SK-N-SH treated with all-trans-retinoic acid at 6 μM for 48 hours (cell line): ENCODE measurements at regions not wholly inside any gene's neighbourhood (a gene's known extent, or its start where the extent isn't known, plus 50 kb on each side); places are given as distances from the start of the nearest gene placed in this dataset.

Source experiments
- ATAC-seq: fragments of 200-7000 bp; cut with Tn5 transposase; 3 replicates; pipeline ENCODE4 v1.9.1; 2020; ENCODE audit warnings: mild to moderate bottlenecking, moderate library complexity
- ARNTL ChIP-seq: fragments of 450-650 bp; formaldehyde crosslinking; IDR thresholded peaks from 2 replicates; pipeline ENCODE4 v1.5.0; 2020; ENCODE audit warnings: low read depth, mild to moderate bottlenecking, moderate library complexity, borderline replicate concordance
- BACH2 ChIP-seq: fragments of 250-450 bp; sonication (Bioruptor Pico); IDR thresholded peaks from 2 replicates; pipeline ENCODE4 v1.9.0; 2021; ENCODE audit warnings: mild to moderate bottlenecking, borderline replicate concordance
- CSDC2 ChIP-seq: fragments of 250-450 bp; sonication (Bioruptor Pico); IDR thresholded peaks from 2 replicates; pipeline ENCODE4 v1.5.0; 2020; ENCODE audit warnings: mild to moderate bottlenecking, moderate library complexity
- ESRRG ChIP-seq: fragments of 250-450 bp; sonication (Bioruptor Pico); IDR thresholded peaks from 2 replicates; pipeline ENCODE4 v1.6.1; 2021; ENCODE audit warnings: mild to moderate bottlenecking
- GLIS3 ChIP-seq: fragments of 250-450 bp; sonication (Bioruptor Pico); IDR thresholded peaks from 2 replicates; pipeline ENCODE4 v1.5.0; 2020; ENCODE audit warnings: mild to moderate bottlenecking, moderate library complexity
- ISL1 ChIP-seq: fragments of 250-450 bp; sonication (Bioruptor Pico); IDR thresholded peaks from 2 replicates; pipeline ENCODE4 v2.1.2; 2022; ENCODE audit warnings: mild to moderate bottlenecking, moderate library complexity
- OSR1 ChIP-seq: fragments of 250-450 bp; sonication (Bioruptor Pico); IDR thresholded peaks from 2 replicates; pipeline ENCODE4 v1.8.0; 2022; ENCODE audit warnings: moderate library complexity, mild to moderate bottlenecking, inconsistent platforms
- PPARA ChIP-seq: fragments of 250-450 bp; sonication (Bioruptor Pico); IDR thresholded peaks from 2 replicates; pipeline ENCODE4 v1.5.0; 2020; ENCODE audit warnings: mild to moderate bottlenecking, borderline replicate concordance
- RARB ChIP-seq: fragments of 250-450 bp; sonication (Bioruptor Pico); IDR thresholded peaks from 2 replicates; pipeline ENCODE4 v1.8.0; 2021; ENCODE audit warnings: mild to moderate bottlenecking, moderate library complexity
- TCF4 ChIP-seq: fragments of 250-450 bp; sonication (Bioruptor Pico); IDR thresholded peaks from 2 replicates; pipeline ENCODE4 v1.8.0; 2021; ENCODE audit warnings: mild to moderate bottlenecking, moderate library complexity, borderline replicate concordance
- ZC3H10 ChIP-seq: fragments of 250-450 bp; sonication (Bioruptor Pico); IDR thresholded peaks from 2 replicates; pipeline ENCODE4 v1.5.1; 2021; ENCODE audit warnings: mild to moderate bottlenecking, moderate library complexity
- ZFP3 ChIP-seq: fragments of 250-450 bp; sonication (Bioruptor Pico); IDR thresholded peaks from 2 replicates; pipeline ENCODE4 v1.5.0; 2020; ENCODE audit warnings: mild to moderate bottlenecking, moderate library complexity
- ZNF565 ChIP-seq: fragments of 450-650 bp; formaldehyde crosslinking; conservative IDR thresholded peaks from 2 replicates; pipeline ENCODE4 v1.5.0; 2020; ENCODE audit warnings: low read depth, mild to moderate bottlenecking, moderate library complexity
- ZNF70 ChIP-seq: fragments of 450-650 bp; formaldehyde crosslinking; IDR thresholded peaks from 2 replicates; pipeline ENCODE4 v1.5.0; 2020; ENCODE audit warnings: mild to moderate bottlenecking, moderate library complexity
- ZNF8 ChIP-seq: fragments of 450-650 bp; formaldehyde crosslinking; IDR thresholded peaks from 2 replicates; pipeline ENCODE4 v1.5.0; 2020; ENCODE audit warnings: mild to moderate bottlenecking, moderate library complexity
- TF ChIP-seq, protein P1 (sequence below): fragments of 250-450 bp; sonication (Bioruptor Pico); IDR thresholded peaks from 2 replicates; pipeline ENCODE4 v1.8.0; 2021; ENCODE audit warnings: low read depth, mild to moderate bottlenecking, moderate library complexity, borderline replicate concordance
- TF ChIP-seq, protein P2 (sequence below): fragments of 250-450 bp; sonication (Bioruptor Pico); IDR thresholded peaks from 2 replicates; pipeline ENCODE4 v1.5.1; 2021; ENCODE audit warnings: mild to moderate bottlenecking, moderate library complexity
- TF ChIP-seq, protein P3 (sequence below): fragments of 250-450 bp; sonication (Bioruptor Pico); IDR thresholded peaks from 2 replicates; pipeline ENCODE4 v1.8.0; 2020; ENCODE audit warnings: mild to moderate bottlenecking, moderate library complexity, borderline replicate concordance
- TF ChIP-seq, protein P4 (sequence below): fragments of 250-450 bp; sonication (Bioruptor Pico); IDR thresholded peaks from 2 replicates; pipeline ENCODE4 v1.5.1; 2020; ENCODE audit warnings: low read depth, mild to moderate bottlenecking, moderate library complexity
- TF ChIP-seq, protein P5 (sequence below): fragments of 250-450 bp; sonication (Bioruptor Pico); IDR thresholded peaks from 2 replicates; pipeline ENCODE4 v1.5.0; 2020; ENCODE audit warnings: mild to moderate bottlenecking, moderate library complexity

DNA sequence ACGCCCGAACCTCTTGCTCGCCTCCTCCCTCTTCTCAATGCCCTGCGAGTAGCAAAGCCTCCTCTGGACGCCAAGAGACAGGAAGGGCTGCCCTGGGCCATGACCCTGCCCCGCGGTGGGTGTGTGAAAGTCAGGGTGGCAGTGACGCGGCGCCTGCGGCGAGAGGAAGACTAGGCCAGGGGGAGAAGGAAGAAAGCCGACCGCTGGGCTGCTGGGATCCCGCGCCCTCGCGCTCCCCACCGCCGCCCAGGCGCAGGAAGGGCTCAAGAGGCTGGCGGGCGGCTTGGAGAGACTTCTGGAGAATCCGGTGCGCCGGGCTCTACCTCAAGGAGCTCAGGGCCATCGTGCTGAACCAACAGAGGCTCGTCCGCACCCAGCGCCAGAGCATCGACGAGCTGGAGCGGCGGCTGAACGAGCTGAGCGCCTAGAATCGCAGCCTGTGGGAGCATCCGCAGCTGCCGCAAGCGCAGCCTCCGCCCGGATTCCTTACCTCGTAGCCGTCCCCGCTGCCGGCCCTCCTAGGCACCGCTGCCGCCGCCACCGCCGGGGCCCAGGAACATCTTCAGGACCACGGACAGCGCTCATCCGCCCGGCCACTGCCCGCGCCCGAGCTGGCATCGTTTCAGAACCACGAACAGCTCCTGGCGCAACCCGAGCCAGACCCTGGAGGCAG, 105.0 kb upstream of the PRB2 start (continued):
- TF ChIP-seq, protein P1, sequence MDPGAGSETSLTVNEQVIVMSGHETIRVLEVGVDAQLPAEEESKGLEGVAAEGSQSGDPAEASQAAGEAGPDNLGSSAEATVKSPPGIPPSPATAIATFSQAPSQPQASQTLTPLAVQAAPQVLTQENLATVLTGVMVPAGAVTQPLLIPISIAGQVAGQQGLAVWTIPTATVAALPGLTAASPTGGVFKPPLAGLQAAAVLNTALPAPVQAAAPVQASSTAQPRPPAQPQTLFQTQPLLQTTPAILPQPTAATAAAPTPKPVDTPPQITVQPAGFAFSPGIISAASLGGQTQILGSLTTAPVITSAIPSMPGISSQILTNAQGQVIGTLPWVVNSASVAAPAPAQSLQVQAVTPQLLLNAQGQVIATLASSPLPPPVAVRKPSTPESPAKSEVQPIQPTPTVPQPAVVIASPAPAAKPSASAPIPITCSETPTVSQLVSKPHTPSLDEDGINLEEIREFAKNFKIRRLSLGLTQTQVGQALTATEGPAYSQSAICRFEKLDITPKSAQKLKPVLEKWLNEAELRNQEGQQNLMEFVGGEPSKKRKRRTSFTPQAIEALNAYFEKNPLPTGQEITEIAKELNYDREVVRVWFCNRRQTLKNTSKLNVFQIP (CRISPR knock-in tag) = no peak; the same call in 1 of the 2 replicates
- TF ChIP-seq BACH2 (0 out of 2 replicates have a peak, but pooled peaks have one; percentile 43), TCF4 (CRISPR knock-in tag) (no peak)

DNA sequence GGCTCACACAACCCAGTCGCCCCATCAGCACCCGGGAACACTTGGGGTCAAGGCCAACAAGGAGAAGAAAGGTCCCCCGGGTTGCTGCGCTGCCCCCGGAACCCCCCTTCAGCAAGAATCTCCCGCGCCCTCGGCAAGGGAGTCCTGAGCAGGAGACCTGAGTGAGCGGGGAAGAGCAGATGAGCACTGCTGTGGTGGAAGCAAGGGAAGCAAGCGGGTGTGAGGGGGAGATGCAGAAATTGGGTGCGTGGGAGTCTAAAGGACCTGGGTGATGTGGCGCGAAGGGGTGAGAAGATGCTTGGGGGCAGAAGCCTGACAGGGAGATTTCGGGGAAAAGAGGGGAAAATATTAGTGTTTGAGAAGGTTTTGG, 105.5 kb upstream of the PRB2 start:
- TF ChIP-seq ZNF8 (CRISPR knock-in tag) = no peak
- TF ChIP-seq ZNF70 (CRISPR knock-in tag) = no peak
- ATAC-seq = no peak; the same call in 2 of the 3 replicates

DNA sequence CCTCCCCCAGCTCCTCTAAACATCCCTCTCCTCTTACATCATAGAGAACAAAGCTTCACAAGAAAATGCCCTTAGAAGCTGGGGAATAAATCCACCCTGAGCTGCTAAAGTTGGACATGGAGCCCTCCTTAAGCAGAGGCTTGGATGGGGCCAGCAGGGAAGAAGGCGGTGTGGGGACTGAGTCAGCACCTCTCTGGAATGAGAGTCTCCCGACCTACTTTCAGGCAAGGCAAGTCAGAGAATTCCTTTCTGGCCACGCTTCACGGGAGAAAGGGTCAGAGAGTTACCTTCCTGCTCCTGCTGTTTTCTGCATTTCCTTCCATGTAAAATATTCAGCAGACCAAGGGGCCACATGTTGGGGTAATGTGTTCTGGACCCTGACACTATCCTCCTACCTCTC, 113.3 kb upstream of the PRB2 start:
- ATAC-seq = no peak; the same call in 2 of the 3 replicates
- TF ChIP-seq GLIS3 (CRISPR knock-in tag) = no peak
- TF ChIP-seq, protein P2, sequence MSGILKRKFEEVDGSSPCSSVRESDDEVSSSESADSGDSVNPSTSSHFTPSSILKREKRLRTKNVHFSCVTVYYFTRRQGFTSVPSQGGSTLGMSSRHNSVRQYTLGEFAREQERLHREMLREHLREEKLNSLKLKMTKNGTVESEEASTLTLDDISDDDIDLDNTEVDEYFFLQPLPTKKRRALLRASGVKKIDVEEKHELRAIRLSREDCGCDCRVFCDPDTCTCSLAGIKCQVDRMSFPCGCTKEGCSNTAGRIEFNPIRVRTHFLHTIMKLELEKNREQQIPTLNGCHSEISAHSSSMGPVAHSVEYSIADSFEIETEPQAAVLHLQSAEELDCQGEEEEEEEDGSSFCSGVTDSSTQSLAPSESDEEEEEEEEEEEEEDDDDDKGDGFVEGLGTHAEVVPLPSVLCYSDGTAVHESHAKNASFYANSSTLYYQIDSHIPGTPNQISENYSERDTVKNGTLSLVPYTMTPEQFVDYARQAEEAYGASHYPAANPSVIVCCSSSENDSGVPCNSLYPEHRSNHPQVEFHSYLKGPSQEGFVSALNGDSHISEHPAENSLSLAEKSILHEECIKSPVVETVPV (CRISPR knock-in tag) = no peak
- TF ChIP-seq ESRRG = no peak
- TF ChIP-seq ZFP3 (CRISPR knock-in tag) = no peak
- no peak for TF ChIP-seq ZNF565
- TF ChIP-seq ISL1 (CRISPR knock-in tag) = no peak
- no peak for TF ChIP-seq CSDC2 (CRISPR knock-in tag)
- TF ChIP-seq, protein P3, sequence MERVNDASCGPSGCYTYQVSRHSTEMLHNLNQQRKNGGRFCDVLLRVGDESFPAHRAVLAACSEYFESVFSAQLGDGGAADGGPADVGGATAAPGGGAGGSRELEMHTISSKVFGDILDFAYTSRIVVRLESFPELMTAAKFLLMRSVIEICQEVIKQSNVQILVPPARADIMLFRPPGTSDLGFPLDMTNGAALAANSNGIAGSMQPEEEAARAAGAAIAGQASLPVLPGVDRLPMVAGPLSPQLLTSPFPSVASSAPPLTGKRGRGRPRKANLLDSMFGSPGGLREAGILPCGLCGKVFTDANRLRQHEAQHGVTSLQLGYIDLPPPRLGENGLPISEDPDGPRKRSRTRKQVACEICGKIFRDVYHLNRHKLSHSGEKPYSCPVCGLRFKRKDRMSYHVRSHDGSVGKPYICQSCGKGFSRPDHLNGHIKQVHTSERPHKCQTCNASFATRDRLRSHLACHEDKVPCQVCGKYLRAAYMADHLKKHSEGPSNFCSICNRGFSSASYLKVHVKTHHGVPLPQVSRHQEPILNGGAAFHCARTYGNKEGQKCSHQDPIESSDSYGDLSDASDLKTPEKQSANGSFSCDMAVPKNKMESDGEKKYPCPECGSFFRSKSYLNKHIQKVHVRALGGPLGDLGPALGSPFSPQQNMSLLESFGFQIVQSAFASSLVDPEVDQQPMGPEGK (CRISPR knock-in tag) = no peak
- TF ChIP-seq, protein P4, sequence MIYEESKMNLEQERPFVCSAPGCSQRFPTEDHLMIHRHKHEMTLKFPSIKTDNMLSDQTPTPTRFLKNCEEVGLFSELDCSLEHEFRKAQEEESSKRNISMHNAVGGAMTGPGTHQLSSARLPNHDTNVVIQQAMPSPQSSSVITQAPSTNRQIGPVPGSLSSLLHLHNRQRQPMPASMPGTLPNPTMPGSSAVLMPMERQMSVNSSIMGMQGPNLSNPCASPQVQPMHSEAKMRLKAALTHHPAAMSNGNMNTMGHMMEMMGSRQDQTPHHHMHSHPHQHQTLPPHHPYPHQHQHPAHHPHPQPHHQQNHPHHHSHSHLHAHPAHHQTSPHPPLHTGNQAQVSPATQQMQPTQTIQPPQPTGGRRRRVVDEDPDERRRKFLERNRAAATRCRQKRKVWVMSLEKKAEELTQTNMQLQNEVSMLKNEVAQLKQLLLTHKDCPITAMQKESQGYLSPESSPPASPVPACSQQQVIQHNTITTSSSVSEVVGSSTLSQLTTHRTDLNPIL (CRISPR knock-in tag) = no peak
- no peak for TF ChIP-seq ZNF8 (CRISPR knock-in tag)
- TF ChIP-seq, protein P1 (CRISPR knock-in tag) = no peak
- no peak for TF ChIP-seq RARB (CRISPR knock-in tag)
- no peak for TF ChIP-seq ZC3H10
- TF ChIP-seq PPARA = no peak
- TF ChIP-seq ARNTL (CRISPR knock-in tag) = no peak
- TF ChIP-seq, protein P5, sequence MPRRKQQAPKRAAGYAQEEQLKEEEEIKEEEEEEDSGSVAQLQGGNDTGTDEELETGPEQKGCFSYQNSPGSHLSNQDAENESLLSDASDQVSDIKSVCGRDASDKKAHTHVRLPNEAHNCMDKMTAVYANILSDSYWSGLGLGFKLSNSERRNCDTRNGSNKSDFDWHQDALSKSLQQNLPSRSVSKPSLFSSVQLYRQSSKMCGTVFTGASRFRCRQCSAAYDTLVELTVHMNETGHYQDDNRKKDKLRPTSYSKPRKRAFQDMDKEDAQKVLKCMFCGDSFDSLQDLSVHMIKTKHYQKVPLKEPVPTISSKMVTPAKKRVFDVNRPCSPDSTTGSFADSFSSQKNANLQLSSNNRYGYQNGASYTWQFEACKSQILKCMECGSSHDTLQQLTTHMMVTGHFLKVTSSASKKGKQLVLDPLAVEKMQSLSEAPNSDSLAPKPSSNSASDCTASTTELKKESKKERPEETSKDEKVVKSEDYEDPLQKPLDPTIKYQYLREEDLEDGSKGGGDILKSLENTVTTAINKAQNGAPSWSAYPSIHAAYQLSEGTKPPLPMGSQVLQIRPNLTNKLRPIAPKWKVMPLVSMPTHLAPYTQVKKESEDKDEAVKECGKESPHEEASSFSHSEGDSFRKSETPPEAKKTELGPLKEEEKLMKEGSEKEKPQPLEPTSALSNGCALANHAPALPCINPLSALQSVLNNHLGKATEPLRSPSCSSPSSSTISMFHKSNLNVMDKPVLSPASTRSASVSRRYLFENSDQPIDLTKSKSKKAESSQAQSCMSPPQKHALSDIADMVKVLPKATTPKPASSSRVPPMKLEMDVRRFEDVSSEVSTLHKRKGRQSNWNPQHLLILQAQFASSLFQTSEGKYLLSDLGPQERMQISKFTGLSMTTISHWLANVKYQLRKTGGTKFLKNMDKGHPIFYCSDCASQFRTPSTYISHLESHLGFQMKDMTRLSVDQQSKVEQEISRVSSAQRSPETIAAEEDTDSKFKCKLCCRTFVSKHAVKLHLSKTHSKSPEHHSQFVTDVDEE (CRISPR knock-in tag) = no peak
- TF ChIP-seq OSR1 (CRISPR knock-in tag) = no peak
